ENCODE measurements at regions not wholly inside any gene's neighbourhood (a gene's known extent, or its start where the extent isn't known, plus 50 kb on each side); places are given as distances from the start of the nearest gene placed in this dataset.

GRCh38 chr11:93963072-93963471 lies 58.1 kb upstream of the HEPHL1 start:
- DNase-seq (ENCODE audit: low spot score), result no peak

GRCh38 chr11:93967258-93967657 lies 53.9 kb upstream of the HEPHL1 start:
- no peak for DNase-seq (ENCODE audit: low spot score)

GRCh38 chr11:93967944-93968343 lies 53.2 kb upstream of the HEPHL1 start:
- DNase-seq (ENCODE audit: low spot score), result no peak

GRCh38 chr11:93969925-93970922 lies 50.9 kb upstream of the HEPHL1 start:
- DNase-seq (ENCODE audit: low spot score), result no peak
